ENCODE measurements at regions not wholly inside any gene's neighbourhood (a gene's known extent, or its start where the extent isn't known, plus 50 kb on each side); places are given as distances from the start of the nearest gene placed in this dataset.

GRCh38 chr11:91174193-91174592 is 951.3 kb upstream of the CHORDC1 start:
- TF ChIP-seq SPI1 (IDR thresholded peaks at IDR 0.05; ENCODE audit: borderline replicate concordance, low read depth) (no peak), GABPA (IDR thresholded peaks at IDR 0.05; ENCODE audit: low read depth) (no peak), POLR2AphosphoS5 (IDR thresholded peaks at IDR 0.05; ENCODE audit: low read depth) (no peak)
- TF ChIP-seq, protein P1, sequence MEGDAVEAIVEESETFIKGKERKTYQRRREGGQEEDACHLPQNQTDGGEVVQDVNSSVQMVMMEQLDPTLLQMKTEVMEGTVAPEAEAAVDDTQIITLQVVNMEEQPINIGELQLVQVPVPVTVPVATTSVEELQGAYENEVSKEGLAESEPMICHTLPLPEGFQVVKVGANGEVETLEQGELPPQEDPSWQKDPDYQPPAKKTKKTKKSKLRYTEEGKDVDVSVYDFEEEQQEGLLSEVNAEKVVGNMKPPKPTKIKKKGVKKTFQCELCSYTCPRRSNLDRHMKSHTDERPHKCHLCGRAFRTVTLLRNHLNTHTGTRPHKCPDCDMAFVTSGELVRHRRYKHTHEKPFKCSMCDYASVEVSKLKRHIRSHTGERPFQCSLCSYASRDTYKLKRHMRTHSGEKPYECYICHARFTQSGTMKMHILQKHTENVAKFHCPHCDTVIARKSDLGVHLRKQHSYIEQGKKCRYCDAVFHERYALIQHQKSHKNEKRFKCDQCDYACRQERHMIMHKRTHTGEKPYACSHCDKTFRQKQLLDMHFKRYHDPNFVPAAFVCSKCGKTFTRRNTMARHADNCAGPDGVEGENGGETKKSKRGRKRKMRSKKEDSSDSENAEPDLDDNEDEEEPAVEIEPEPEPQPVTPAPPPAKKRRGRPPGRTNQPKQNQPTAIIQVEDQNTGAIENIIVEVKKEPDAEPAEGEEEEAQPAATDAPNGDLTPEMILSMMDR (IDR thresholded peaks at IDR 0.05; ENCODE audit: insufficient read depth, low read length) = no peak
- no peak for DNase-seq (ENCODE audit: low read depth in 1 of 2, low spot score in 1 of 2)
- Histone ChIP-seq H3K4me3 (replicated peaks; ENCODE audit: insufficient read depth, low read length) (no peak overlapping the region), H3K27me3 (ENCODE audit: insufficient read depth, poor library complexity, severe bottlenecking) (no peaks in the 10 kb centered on the region), H3K27ac (replicated peaks) (no peak overlapping the region)

DNA sequence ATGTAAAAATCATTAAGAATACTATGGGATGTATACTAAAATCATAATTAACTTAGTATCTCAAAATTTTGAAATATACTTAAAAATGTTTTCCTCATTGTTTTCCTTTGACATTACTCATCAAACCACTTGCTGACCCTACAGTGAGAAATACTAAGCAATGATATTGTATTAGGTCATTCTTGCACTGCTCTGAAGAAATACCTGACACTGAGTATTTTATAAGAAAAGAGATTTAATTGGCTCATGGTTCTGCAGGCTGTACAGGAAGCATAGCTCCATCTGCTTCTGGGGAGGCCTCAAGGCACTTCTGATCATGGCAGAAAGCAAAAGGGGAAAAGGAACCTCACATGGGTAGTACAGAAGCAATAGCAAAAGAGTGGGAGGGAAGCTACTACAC is 950.9 kb upstream of the CHORDC1 start:
- Histone ChIP-seq H3K27me3 (ENCODE audit: insufficient read depth, poor library complexity, severe bottlenecking) (no peaks in the 10 kb centered on the region), H3K27ac (replicated peaks) (no peak overlapping the region), H3K4me3 (replicated peaks; ENCODE audit: insufficient read depth, low read length) (no peak overlapping the region)
- no peak for TF ChIP-seq SPI1 (IDR thresholded peaks at IDR 0.05; ENCODE audit: borderline replicate concordance, low read depth)
- no peak for TF ChIP-seq GABPA (IDR thresholded peaks at IDR 0.05; ENCODE audit: low read depth)
- TF ChIP-seq POLR2AphosphoS5 (IDR thresholded peaks at IDR 0.05; ENCODE audit: low read depth) = no peak
- TF ChIP-seq REST (IDR thresholded peaks at IDR 0.05; ENCODE audit: insufficient replicate concordance, low read depth) = no peak
- TF ChIP-seq, protein P1 (IDR thresholded peaks at IDR 0.05; ENCODE audit: insufficient read depth, low read length) = no peak
- no peak for DNase-seq (ENCODE audit: low read depth in 1 of 2, low spot score in 1 of 2)

GRCh38 chr11:91170711-91171110 is 947.9 kb upstream of the CHORDC1 start:
- no peak for DNase-seq (ENCODE audit: low read depth in 1 of 2, low spot score in 1 of 2)
- H3K4me3 ChIP-seq (replicated peaks; ENCODE audit: insufficient read depth, low read length) = no peak overlapping the region
- no peaks in the 10 kb centered on the region for H3K27me3 ChIP-seq (ENCODE audit: insufficient read depth, poor library complexity, severe bottlenecking)
- no peak overlapping the region for H3K27ac ChIP-seq (replicated peaks)
- TF ChIP-seq, protein P1 (IDR thresholded peaks at IDR 0.05; ENCODE audit: insufficient read depth, low read length) = no peak
- TF ChIP-seq REST (IDR thresholded peaks at IDR 0.05; ENCODE audit: insufficient replicate concordance, low read depth) (no peak), GABPA (IDR thresholded peaks at IDR 0.05; ENCODE audit: low read depth) (no peak)

DNA sequence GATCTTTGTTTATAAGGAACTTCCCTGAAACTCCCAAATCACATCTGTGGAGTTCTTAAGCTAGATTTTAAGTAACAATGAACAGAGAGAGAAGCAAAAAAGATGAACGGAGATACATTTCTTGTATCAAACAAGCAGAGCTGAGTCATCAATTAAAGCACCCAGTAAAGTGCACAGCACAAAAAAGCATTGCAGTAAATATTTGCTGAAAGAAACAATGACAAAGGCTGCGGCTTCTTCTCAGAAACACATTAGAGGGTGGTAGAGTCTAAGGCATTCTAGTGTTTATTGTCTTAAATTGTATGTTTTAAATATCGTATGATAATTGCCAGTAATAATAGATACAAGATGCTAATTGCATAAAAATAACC is 941.6 kb upstream of the CHORDC1 start:
- TF ChIP-seq GABPA (IDR thresholded peaks at IDR 0.05; ENCODE audit: low read depth) (no peak), POLR2AphosphoS5 (IDR thresholded peaks at IDR 0.05; ENCODE audit: low read depth) (no peak), SPI1 (IDR thresholded peaks at IDR 0.05; ENCODE audit: borderline replicate concordance, low read depth) (no peak), REST (IDR thresholded peaks at IDR 0.05; ENCODE audit: insufficient replicate concordance, low read depth) (no peak)
- TF ChIP-seq, protein P1 (IDR thresholded peaks at IDR 0.05; ENCODE audit: insufficient read depth, low read length) = no peak
- Histone ChIP-seq H3K4me3 (replicated peaks; ENCODE audit: insufficient read depth, low read length) (no peak overlapping the region), H3K27ac (replicated peaks) (no peak overlapping the region), H3K27me3 (ENCODE audit: insufficient read depth, poor library complexity, severe bottlenecking) (no peaks in the 10 kb centered on the region)
- DNase-seq (ENCODE audit: low read depth in 1 of 2, low spot score in 1 of 2) = no peak
